ENCODE measurements at regions not wholly inside any gene's neighbourhood (a gene's known extent, or its start where the extent isn't known, plus 50 kb on each side); places are given as distances from the start of the nearest gene placed in this dataset.

DNA sequence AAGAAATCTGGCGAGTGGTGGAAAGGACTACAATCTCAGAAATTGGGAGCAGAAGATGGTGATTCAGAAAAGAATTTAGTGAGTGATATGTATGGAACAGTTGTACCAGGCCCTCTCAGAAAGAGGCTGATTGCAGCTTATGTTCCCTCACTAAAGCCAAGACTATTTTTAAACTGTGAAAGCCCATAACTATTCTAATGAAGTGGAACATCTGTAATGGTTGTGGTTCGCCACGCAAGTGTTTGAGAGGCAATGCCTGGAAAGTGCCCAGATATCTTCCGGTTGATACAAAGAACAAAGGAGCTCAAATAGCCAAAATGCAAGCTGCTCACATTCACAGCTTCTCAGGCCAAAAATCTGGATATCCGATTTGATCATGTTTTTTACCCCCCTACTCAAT, 1250.7 kb downstream of the RAPGEF2 start:
- TF ChIP-seq CTCF (IDR thresholded peaks at IDR 0.05; ENCODE audit: low read length) (no peak), EZH2phosphoT487 (IDR thresholded peaks at IDR 0.05; ENCODE audit: low read length) (no peak)

Data from MM.1S (cell line).